ENCODE measurements at regions not wholly inside any gene's neighbourhood (a gene's known extent, or its start where the extent isn't known, plus 50 kb on each side); places are given as distances from the start of the nearest gene placed in this dataset.

DNA sequence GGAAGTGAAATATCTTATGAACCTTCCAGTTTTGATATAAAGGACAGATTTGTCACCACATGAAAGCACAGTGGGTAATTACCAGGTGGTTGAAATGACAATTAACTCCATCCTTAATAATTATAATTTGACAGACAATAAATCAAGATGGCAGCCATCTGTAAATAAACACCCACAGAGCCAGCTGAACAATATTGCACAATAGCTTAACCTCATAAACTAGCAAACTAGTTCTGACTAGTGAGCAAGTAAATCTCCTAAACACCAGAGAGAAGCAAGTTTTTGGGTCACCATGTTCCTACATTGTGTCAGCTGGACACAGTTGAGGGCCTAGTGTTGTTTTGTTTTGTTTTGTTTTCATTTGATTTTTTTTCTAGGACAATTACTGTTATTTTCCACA lies 577.4 kb downstream of the ACTL7B start:
- no peak for DNase-seq (ENCODE audit: low spot score in 2 of 2)
- Mint-ChIP-seq H3K27me3 (no peaks in the 10 kb centered on the region), H3K9me3 (peaks cover 12% of the 10 kb centered on the region), H3K4me1 (no peaks in the 10 kb centered on the region), H3K27ac (ENCODE audit: low read depth) (no peak overlapping the region), H3K4me3 (no peak overlapping the region), H3K36me3 (ENCODE audit: insufficient read depth) (no peaks in the 10 kb centered on the region)
- ATAC-seq (replicated peaks; ENCODE audit: extremely low read depth, poor library complexity, severe bottlenecking): no peak

DNA sequence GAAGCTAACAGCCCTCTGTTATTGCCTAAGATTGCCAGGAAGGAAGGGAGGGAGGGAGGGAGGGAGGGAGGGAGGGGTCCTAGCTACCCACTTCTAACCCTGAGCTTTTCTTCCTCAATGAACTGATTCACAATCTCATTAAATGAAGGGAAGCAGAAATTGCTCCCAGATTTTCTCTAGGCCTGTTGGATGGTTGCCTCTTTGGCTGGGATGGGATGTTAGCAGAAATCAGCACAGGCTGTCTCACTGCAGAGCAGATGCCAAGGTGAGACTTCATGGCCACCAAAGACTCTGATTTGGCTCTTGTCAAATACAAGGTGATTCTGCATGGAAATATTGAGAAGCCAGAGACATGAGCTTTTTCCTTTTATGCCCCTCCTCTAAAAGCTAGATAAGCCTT lies 578.6 kb downstream of the ACTL7B start:
- DNase-seq (ENCODE audit: low spot score in 2 of 2) (no peak), ATAC-seq (replicated peaks; ENCODE audit: extremely low read depth, poor library complexity, severe bottlenecking) (no peak)
- no peak overlapping the region for H3K27ac Mint-ChIP-seq (ENCODE audit: low read depth)
- H3K27me3 Mint-ChIP-seq: no peaks in the 10 kb centered on the region
- H3K4me3 Mint-ChIP-seq: no peak overlapping the region
- no peaks in the 10 kb centered on the region for H3K36me3 Mint-ChIP-seq (ENCODE audit: insufficient read depth)
- H3K9me3 Mint-ChIP-seq: peaks cover 15% of the 10 kb centered on the region
- H3K4me1 Mint-ChIP-seq: no peaks in the 10 kb centered on the region

DNA sequence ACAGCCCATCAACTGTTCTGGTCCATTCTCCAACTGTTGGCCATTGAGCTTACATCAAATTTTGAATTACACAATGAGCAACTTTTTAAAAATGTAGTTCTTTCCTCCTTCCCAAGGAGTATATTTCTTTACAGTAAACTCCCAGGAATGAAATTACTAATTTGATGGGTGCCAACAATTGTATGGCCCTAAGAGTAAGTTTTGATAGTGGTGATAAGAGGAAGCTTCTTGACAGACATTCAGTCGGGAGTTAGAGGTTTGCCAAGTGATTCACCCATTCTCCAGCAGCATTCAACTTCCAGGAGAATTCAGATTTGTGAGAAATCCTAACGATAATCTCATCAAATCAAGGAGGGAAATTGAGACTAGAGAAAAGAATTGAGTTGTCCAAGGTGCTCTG lies 579.9 kb downstream of the ACTL7B start:
- H3K27ac Mint-ChIP-seq (ENCODE audit: low read depth): no peak overlapping the region
- no peaks in the 10 kb centered on the region for H3K4me1 Mint-ChIP-seq
- H3K4me3 Mint-ChIP-seq: no peak overlapping the region
- no peaks in the 10 kb centered on the region for H3K27me3 Mint-ChIP-seq
- ATAC-seq (replicated peaks; ENCODE audit: extremely low read depth, poor library complexity, severe bottlenecking) (no peak), DNase-seq (ENCODE audit: low spot score in 2 of 2) (no peak)
- H3K9me3 Mint-ChIP-seq: peaks cover 23% of the 10 kb centered on the region
- H3K36me3 Mint-ChIP-seq (ENCODE audit: insufficient read depth): no peaks in the 10 kb centered on the region

DNA sequence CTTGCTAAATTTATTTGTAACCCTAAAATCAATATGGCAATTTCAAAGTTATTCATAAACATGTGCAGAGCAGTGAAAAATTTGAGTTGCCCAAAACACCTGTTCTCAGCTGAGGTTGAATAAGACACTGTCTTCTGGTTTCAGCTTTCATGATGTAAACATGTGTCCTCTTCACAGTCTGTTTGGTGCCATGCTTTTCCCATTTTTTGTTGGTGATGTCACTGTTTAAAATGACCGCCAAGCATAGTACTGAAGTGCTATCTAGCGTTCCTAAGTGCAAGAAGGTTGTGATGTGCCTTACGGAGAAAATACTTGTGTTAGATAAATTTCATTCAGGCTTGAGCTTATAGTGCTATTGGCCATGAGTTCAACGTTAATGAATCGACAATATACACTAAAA lies 580.8 kb downstream of the ACTL7B start:
- DNase-seq (ENCODE audit: low spot score in 2 of 2) (no peak), ATAC-seq (replicated peaks; ENCODE audit: extremely low read depth, poor library complexity, severe bottlenecking) (no peak)
- H3K27ac Mint-ChIP-seq (ENCODE audit: low read depth): no peak overlapping the region
- H3K36me3 Mint-ChIP-seq (ENCODE audit: insufficient read depth): no peaks in the 10 kb centered on the region
- peaks cover 25% of the 10 kb centered on the region for H3K9me3 Mint-ChIP-seq
- no peak overlapping the region for H3K4me3 Mint-ChIP-seq
- no peaks in the 10 kb centered on the region for H3K4me1 Mint-ChIP-seq
- no peaks in the 10 kb centered on the region for H3K27me3 Mint-ChIP-seq

DNA sequence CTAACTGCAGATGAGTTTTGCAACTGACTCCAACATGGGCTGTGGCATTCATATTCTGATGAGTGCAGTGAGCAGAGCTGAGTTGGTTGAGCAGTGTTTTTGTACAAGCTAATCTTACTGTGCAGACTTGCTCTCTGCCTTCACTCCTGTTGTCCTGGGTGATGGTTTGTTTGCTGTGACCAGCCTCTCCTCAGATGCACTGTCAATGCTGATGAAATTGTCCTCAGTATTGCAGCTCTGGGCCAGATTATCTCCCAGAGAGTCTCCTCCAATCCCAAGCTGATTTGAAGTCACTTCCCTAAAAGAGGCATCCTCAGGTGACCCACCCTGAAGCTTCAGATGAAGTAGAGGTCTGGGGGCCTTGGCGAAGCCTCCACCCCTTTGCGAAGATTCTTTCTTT lies 581.8 kb downstream of the ACTL7B start:
- Mint-ChIP-seq H3K9me3 (peaks cover 19% of the 10 kb centered on the region), H3K36me3 (ENCODE audit: insufficient read depth) (no peaks in the 10 kb centered on the region), H3K4me3 (no peak overlapping the region), H3K27ac (ENCODE audit: low read depth) (no peak overlapping the region), H3K27me3 (no peaks in the 10 kb centered on the region), H3K4me1 (no peaks in the 10 kb centered on the region)
- DNase-seq (ENCODE audit: low spot score in 2 of 2) (no peak), ATAC-seq (replicated peaks; ENCODE audit: extremely low read depth, poor library complexity, severe bottlenecking) (no peak)

DNA sequence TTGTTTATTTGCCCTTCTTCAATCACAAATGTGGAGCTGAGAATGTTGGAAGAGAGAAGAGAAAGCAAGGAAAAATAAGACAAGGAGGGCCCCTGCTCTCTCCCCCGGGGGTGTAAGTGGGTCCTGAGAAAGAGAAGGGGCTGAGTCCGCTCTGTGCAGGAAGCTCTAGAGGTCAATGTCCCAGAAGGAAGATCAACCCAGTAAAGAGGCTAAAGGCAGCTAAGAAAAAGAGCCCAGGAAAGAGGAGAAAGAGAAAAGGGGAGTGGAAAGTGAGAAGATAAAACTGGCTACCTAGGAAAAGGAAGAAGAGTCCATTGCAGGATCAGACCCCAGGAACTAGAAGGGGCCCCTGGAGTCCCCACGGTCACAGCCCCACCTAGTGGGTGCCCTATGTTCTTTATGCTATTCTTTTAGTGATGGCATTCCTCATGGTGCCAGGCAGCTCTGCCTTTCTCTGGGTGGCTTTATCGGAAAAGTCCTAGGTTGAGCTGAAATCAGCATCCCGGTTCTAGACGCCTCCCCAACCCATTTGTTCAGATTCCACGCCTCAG lies 583.4 kb downstream of the ACTL7B start:
- DNase-seq (ENCODE audit: low spot score in 2 of 2) (no peak), ATAC-seq (replicated peaks; ENCODE audit: extremely low read depth, poor library complexity, severe bottlenecking) (no peak)
- Mint-ChIP-seq H3K4me3 (no peak overlapping the region), H3K36me3 (ENCODE audit: insufficient read depth) (no peaks in the 10 kb centered on the region), H3K27ac (ENCODE audit: low read depth) (no peak overlapping the region), H3K4me1 (no peaks in the 10 kb centered on the region), H3K9me3 (peaks cover 25% of the 10 kb centered on the region), H3K27me3 (no peaks in the 10 kb centered on the region)

DNA sequence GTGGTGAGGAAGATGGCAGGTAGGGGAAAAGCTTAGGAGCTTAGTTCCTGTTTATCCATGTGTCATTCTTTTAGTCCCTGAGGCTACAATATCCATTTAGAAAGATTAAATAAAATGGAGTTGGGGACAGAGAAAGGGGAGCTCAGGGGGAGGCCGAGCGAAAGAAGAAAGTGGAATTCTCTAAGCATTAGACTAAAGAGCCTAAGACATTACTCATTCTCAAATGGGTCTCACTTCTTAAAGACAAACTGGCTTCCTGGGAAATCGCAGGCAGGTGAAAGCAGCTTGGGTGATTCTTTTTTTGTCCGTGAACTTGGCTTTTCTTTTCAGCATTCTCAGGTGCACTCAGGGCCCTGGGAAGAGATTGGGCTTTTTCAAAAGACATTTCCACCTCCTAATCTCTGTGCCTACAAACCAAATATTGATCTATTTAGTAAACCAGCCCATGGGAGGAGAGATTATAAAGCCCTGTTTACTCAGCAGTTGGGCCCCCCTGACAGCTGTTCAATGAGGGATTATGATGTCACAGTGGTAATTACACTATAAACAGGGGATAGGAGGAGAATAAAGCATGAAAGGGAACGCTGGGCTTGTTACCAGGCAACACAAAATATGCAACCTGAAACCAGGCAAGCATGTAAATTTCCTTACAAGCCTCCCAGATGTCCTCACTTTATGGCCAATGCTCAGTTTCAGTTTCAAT lies 584.0 kb downstream of the ACTL7B start:
- Mint-ChIP-seq H3K27me3 (no peaks in the 10 kb centered on the region), H3K9me3 (peaks cover 25% of the 10 kb centered on the region), H3K4me1 (no peaks in the 10 kb centered on the region), H3K27ac (ENCODE audit: low read depth) (no peak overlapping the region), H3K4me3 (no peak overlapping the region), H3K36me3 (ENCODE audit: insufficient read depth) (no peaks in the 10 kb centered on the region)
- ATAC-seq (replicated peaks; ENCODE audit: extremely low read depth, poor library complexity, severe bottlenecking) (no peak), DNase-seq (ENCODE audit: low spot score in 2 of 2) (no peak)

DNA sequence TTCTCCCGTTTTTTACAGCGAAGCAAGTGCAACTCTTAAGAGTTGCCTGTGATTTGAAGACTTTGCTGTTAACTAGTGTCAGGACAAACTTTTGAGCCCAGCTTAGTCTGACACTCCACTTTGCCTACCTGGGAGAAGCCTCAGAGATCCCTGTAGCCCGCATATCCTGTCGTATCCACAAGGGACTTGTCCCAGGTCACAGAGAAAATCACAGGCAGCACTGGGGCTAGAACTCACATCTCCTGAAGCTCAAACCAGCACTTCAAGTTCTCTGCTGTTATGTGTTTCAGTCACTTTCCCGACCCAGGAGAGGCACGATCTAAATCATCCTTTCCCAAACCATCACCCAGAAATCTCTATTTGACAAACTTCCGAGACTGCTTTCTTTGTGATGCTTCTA lies 584.5 kb downstream of the ACTL7B start:
- Mint-ChIP-seq H3K27ac (ENCODE audit: low read depth) (no peak overlapping the region), H3K27me3 (no peaks in the 10 kb centered on the region), H3K4me3 (no peak overlapping the region), H3K4me1 (no peaks in the 10 kb centered on the region), H3K36me3 (ENCODE audit: insufficient read depth) (no peaks in the 10 kb centered on the region), H3K9me3 (peaks cover 25% of the 10 kb centered on the region)
- no peak for ATAC-seq (replicated peaks; ENCODE audit: extremely low read depth, poor library complexity, severe bottlenecking)
- no peak for DNase-seq (ENCODE audit: low spot score in 2 of 2)

DNA sequence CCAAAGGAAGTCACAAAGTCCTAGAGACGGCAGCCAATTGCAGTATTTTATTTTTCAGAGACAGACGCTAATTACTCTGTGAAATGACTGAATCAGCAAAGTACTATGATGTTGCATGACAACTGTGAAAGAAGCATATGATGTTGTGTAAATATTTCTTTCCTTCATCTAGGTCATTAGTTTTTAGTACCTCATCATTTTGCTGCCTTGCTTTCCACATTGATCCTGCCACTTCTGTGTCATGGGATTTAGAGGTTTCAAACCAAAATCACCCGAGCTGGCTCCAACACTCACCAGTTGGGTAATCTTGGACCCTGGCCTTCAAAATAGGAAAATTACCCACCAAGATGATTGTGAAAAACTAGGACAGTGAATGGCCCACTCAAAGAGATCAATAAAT lies 585.2 kb downstream of the ACTL7B start:
- no peak overlapping the region for H3K27ac Mint-ChIP-seq (ENCODE audit: low read depth)
- H3K9me3 Mint-ChIP-seq: peaks cover 25% of the 10 kb centered on the region
- no peaks in the 10 kb centered on the region for H3K36me3 Mint-ChIP-seq (ENCODE audit: insufficient read depth)
- H3K4me3 Mint-ChIP-seq: no peak overlapping the region
- H3K4me1 Mint-ChIP-seq: no peaks in the 10 kb centered on the region
- no peak for ATAC-seq (replicated peaks; ENCODE audit: extremely low read depth, poor library complexity, severe bottlenecking)
- no peaks in the 10 kb centered on the region for H3K27me3 Mint-ChIP-seq
- DNase-seq (ENCODE audit: low spot score in 2 of 2): no peak

DNA sequence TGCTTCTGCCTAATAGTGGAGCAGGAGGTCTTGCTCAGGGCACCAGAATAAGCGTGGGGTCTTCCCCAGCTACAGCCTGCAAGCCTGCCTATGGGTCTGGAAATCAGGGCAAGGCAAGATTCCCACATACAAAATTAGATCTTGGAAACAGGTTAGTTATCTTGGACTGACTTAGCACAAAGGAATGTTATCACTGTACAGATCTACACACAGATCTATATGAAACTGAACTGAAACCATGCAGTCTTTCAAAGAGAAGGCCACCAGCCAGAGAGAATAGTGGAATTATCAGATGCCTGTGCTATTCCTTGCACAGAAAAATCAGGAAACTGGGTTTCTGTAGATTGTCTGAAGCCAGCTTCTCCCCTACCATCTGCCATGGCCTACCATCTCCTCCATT lies 585.7 kb downstream of the ACTL7B start:
- Mint-ChIP-seq H3K27me3 (no peaks in the 10 kb centered on the region), H3K4me1 (no peaks in the 10 kb centered on the region), H3K9me3 (peaks cover 25% of the 10 kb centered on the region), H3K4me3 (no peak overlapping the region), H3K36me3 (ENCODE audit: insufficient read depth) (no peaks in the 10 kb centered on the region), H3K27ac (ENCODE audit: low read depth) (no peak overlapping the region)
- DNase-seq (ENCODE audit: low spot score in 2 of 2) (no peak), ATAC-seq (replicated peaks; ENCODE audit: extremely low read depth, poor library complexity, severe bottlenecking) (no peak)

DNA sequence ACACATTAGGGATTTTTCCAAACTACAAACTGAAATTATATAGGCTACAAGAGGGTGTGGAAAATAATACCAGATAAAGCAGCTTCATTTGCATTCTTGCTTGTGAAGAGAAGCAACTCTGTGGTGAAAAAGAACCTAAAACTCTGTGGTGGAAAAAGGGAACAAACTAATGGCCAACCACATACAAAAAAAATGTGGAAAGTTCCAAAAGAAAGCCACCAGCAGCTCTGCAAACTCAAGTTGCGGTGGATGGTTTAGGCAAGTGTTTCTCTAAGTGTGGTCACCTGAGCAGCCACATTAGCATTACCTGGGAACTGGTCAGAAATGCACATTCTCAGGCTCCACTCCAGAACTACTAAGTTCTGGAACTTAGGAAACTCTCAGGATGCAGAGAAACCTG lies 586.4 kb downstream of the ACTL7B start:
- Mint-ChIP-seq H3K27me3 (no peaks in the 10 kb centered on the region), H3K36me3 (ENCODE audit: insufficient read depth) (no peaks in the 10 kb centered on the region), H3K9me3 (peaks cover 21% of the 10 kb centered on the region), H3K4me3 (no peak overlapping the region), H3K27ac (ENCODE audit: low read depth) (no peak overlapping the region), H3K4me1 (no peaks in the 10 kb centered on the region)
- no peak for DNase-seq (ENCODE audit: low spot score in 2 of 2)
- no peak for ATAC-seq (replicated peaks; ENCODE audit: extremely low read depth, poor library complexity, severe bottlenecking)

DNA sequence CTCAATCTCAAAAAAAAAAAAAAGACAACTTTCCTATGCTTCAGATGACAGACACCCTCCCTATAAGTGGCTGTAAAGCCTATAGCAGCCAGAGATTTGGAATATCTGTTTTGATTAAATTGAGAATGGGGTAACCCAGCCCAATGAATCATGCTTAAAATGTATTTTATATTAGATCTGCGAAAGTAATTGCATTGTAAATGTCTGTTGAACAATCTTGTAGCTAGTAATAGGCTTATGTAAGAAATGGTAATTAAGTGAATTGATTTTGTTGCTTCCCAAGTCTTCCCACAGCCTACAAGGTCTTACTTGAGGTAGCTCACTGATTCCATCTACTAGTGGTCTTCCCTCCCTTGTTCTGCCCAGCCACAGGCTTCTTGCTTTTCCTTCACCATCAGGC lies 590.7 kb downstream of the ACTL7B start:
- Mint-ChIP-seq H3K27me3 (no peaks in the 10 kb centered on the region), H3K27ac (ENCODE audit: low read depth) (no peak overlapping the region), H3K4me3 (no peak overlapping the region), H3K4me1 (no peaks in the 10 kb centered on the region), H3K9me3 (peaks cover 6% of the 10 kb centered on the region), H3K36me3 (ENCODE audit: insufficient read depth) (no peaks in the 10 kb centered on the region)
- no peak for DNase-seq (ENCODE audit: low spot score in 2 of 2)
- ATAC-seq (replicated peaks; ENCODE audit: extremely low read depth, poor library complexity, severe bottlenecking): no peak

DNA sequence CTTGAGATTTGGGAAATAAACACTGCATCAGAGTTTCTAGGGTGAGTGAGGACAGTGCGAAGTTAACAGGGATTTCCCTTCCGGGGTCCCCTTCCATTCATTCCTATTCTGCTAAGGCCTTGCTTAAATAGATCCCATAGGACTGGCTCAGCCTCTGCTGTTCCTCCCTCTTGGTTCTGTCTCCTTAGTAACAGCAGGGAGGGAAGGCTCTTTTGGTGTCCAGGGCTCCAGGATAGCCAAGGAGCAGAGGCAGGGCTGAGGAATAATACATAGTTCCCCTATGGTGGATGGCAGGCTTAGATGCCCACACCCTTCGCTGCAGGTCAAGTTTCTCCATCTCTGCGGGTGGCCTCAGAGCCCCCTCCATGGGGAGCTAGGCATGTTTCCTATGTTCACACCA lies 591.7 kb downstream of the ACTL7B start:
- Mint-ChIP-seq H3K27ac (ENCODE audit: low read depth) (no peak overlapping the region), H3K9me3 (peaks cover 14% of the 10 kb centered on the region), H3K4me1 (no peaks in the 10 kb centered on the region), H3K27me3 (no peaks in the 10 kb centered on the region), H3K4me3 (no peak overlapping the region), H3K36me3 (ENCODE audit: insufficient read depth) (no peaks in the 10 kb centered on the region)
- ATAC-seq (replicated peaks; ENCODE audit: extremely low read depth, poor library complexity, severe bottlenecking) (no peak), DNase-seq (ENCODE audit: low spot score in 2 of 2) (no peak)

Data from central memory CD8-positive, alpha-beta T cell (primary cell).